ENCODE measurements at regions not wholly inside any gene's neighbourhood (a gene's known extent, or its start where the extent isn't known, plus 50 kb on each side); places are given as distances from the start of the nearest gene placed in this dataset.

DNA sequence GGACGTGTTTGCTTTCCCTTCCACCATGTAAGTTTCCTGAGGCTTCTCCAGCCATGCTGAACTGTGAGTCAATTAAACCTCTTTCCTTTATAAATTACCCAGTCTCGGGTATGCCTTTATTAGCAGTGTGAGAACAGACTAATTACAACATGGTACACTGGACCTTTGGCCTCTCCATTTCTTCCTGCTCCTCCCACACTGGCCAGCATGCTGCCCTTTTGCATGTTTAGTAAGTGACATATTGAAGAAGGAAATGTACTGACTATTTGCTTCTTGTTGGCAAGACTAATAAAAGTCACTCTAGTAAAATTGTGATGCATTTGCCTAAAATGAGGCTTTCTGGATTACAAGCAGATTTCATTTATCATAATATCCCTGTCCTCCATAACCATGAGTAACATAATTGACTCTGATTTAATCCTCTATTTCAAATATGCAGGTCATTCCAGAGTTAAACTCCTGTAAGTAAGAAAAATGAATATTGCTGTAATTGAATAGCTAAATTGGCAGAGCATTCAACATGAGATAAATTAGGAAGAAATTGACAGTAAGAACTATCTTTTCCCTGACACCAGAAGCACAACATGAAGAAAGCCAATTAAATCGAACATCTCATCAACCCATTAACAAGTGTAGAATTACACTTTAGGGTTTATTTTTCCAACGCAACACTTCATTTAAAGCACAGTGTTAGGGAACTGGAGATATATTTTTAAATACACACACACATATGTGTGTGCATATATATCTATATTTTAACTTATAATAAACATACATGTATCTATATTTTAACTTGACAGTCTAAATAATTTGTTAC, 427.8 kb upstream of the ZP4 start:
- no peaks in the 10 kb centered on the region for H3K9me3 ChIP-seq
- H3K4me3 ChIP-seq, result no peak overlapping the region
- H3K27me3 ChIP-seq, result no peaks in the 10 kb centered on the region
- 57 to 75% methylated on average over 4 of the region's 4 CpGs for WGBS, 2 donors (ENCODE audit: low coverage in 1 of 2)
- no peaks in the 10 kb centered on the region for H3K4me1 ChIP-seq
- no peak for ATAC-seq
- no peak overlapping the region for H3K27ac ChIP-seq
- H3K36me3 ChIP-seq, result no peaks in the 10 kb centered on the region
- TF ChIP-seq, protein P1, sequence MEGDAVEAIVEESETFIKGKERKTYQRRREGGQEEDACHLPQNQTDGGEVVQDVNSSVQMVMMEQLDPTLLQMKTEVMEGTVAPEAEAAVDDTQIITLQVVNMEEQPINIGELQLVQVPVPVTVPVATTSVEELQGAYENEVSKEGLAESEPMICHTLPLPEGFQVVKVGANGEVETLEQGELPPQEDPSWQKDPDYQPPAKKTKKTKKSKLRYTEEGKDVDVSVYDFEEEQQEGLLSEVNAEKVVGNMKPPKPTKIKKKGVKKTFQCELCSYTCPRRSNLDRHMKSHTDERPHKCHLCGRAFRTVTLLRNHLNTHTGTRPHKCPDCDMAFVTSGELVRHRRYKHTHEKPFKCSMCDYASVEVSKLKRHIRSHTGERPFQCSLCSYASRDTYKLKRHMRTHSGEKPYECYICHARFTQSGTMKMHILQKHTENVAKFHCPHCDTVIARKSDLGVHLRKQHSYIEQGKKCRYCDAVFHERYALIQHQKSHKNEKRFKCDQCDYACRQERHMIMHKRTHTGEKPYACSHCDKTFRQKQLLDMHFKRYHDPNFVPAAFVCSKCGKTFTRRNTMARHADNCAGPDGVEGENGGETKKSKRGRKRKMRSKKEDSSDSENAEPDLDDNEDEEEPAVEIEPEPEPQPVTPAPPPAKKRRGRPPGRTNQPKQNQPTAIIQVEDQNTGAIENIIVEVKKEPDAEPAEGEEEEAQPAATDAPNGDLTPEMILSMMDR (IDR thresholded peaks at IDR 0.05), result no peak
- TF ChIP-seq POLR2AphosphoS5 (IDR thresholded peaks at IDR 0.05), result no peak
- no peak for TF ChIP-seq POLR2A (IDR thresholded peaks at IDR 0.05)
- TF ChIP-seq EP300 (IDR thresholded peaks at IDR 0.05), result no peak

DNA sequence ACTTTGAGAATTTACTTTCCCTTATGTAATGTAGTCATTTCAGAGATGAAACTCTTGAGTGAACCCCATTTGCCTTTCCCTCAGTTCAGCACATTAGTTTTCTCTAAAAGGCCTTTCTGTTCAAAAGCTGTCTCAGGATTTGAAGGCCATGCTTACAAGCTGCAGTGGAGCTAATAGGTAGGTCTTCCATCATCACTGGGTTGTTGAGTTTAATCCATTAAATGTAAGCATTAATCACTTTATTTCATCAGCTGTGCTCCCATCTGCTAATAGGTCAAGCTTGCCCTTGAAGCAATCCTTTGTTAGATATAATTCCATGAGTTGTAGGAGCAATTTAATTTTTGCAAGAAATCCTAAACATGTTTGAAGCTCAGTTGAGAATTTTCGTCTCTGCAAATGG, 422.2 kb upstream of the ZP4 start:
- Histone ChIP-seq H3K36me3 (no peaks in the 10 kb centered on the region), H3K9me3 (no peaks in the 10 kb centered on the region), H3K27me3 (no peaks in the 10 kb centered on the region), H3K4me3 (no peak overlapping the region), H3K4me1 (no peaks in the 10 kb centered on the region), H3K27ac (no peak overlapping the region)
- ATAC-seq, result no peak
- TF ChIP-seq EP300 (IDR thresholded peaks at IDR 0.05) (no peak), POLR2AphosphoS5 (IDR thresholded peaks at IDR 0.05) (no peak), POLR2A (IDR thresholded peaks at IDR 0.05) (no peak)
- TF ChIP-seq, protein P1 (IDR thresholded peaks at IDR 0.05), result no peak
- 75 to 88% methylated on average over 1 of the region's 1 CpG for WGBS, 2 donors (ENCODE audit: low coverage in 1 of 2)

DNA sequence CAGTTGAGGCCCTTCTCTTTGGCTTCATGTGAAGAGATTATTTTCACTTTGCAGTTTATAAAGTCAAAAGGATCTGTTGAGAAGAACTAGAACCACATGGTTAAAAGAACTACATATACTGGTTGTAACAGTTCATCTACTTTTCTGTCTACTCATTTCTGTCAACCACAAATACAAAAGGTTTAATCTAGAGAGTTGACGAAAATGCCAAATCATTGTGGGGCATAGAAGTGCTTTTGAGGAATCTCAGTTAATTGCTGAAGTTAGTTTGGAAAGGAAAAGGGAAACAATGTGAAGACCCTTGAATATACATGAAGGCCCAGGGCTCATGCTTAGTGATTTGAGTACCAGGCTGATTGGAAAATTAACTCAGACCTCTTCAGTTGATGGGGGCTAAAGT, 415.7 kb upstream of the ZP4 start:
- no peak overlapping the region for H3K27ac ChIP-seq
- ATAC-seq, result no peak
- H3K36me3 ChIP-seq, result no peaks in the 10 kb centered on the region
- H3K9me3 ChIP-seq, result peaks cover 0 to 9% (median 0%) of the 10 kb centered on the region in 3 donors
- H3K4me3 ChIP-seq, result no peak overlapping the region
- no peaks in the 10 kb centered on the region for H3K4me1 ChIP-seq
- no peak for TF ChIP-seq POLR2AphosphoS5 (IDR thresholded peaks at IDR 0.05)
- WGBS, 2 donors (ENCODE audit: low coverage in 1 of 2), result 82 to 100% methylated on average over 1 of the region's 1 CpG
- H3K27me3 ChIP-seq, result no peaks in the 10 kb centered on the region

DNA sequence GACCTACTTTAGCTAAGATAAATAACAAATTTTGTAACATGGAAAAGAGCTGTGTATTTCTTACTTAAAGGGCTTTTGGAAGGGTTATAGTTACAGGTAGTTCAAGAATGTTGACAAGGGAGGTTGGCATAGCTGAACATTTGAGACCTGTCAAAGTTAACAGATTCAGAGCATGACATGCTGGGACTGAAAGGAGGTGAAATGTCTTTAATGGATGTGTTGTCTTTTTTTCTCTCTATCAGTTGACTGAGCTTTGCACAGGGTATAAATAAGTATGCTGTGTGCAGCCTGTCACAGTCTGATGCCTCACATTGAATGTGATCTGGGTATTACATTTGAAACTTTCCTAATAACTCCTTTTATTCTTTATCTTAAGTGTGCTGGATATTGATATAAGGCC, 411.9 kb upstream of the ZP4 start:
- Histone ChIP-seq H3K27ac (no peak overlapping the region), H3K27me3 (no peaks in the 10 kb centered on the region), H3K9me3 (peaks cover 0 to 15% (median 0%) of the 10 kb centered on the region in 3 donors), H3K4me3 (no peak overlapping the region), H3K4me1 (no peaks in the 10 kb centered on the region), H3K36me3 (no peaks in the 10 kb centered on the region)
- no peak for ATAC-seq
- no peak for TF ChIP-seq POLR2A (IDR thresholded peaks at IDR 0.05)
- TF ChIP-seq POLR2AphosphoS5 (IDR thresholded peaks at IDR 0.05), result no peak
- no peak for TF ChIP-seq EP300 (IDR thresholded peaks at IDR 0.05)
- TF ChIP-seq, protein P1 (IDR thresholded peaks at IDR 0.05), result no peak

DNA sequence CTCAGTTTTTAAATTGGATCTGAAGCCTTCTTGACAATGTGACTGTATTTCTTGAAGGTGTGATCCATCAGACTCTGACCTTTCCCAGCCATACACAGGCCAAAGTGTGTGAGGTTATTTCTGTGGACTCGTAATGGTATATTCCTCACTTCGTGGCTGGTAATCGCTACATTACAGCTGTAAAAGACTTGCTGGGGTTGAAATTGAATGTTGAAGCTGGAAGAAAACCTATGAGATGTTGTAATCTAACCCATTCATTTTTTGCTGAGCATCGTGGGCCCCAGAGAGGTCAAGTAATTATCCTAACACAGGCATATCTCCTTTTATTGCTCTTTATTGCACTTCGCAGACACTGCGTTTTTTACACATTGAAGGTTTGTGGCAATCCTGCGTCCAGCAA, 405.6 kb upstream of the ZP4 start:
- WGBS, 2 donors (ENCODE audit: low coverage in 1 of 2), result 86 to 94% methylated on average over 7 of the region's 7 CpGs
- ATAC-seq, result no peak
- no peak for TF ChIP-seq POLR2A (IDR thresholded peaks at IDR 0.05)
- no peak for TF ChIP-seq POLR2AphosphoS5 (IDR thresholded peaks at IDR 0.05)
- TF ChIP-seq, protein P1 (IDR thresholded peaks at IDR 0.05), result no peak
- no peak for TF ChIP-seq EP300 (IDR thresholded peaks at IDR 0.05)

More for the DNA sequence above, 405.6 kb upstream of the ZP4 start:
- no peaks in the 10 kb centered on the region for H3K4me1 ChIP-seq
- no peaks in the 10 kb centered on the region for H3K27me3 ChIP-seq
- peaks cover 0 to 12% (median 0%) of the 10 kb centered on the region in 3 donors for H3K9me3 ChIP-seq
- H3K4me3 ChIP-seq, result no peak overlapping the region
- no peaks in the 10 kb centered on the region for H3K36me3 ChIP-seq
- H3K27ac ChIP-seq, result no peak overlapping the region
